CD14-positive monocyte (primary cell): ENCODE measurements at regions not wholly inside any gene's neighbourhood (a gene's known extent, or its start where the extent isn't known, plus 50 kb on each side); places are given as distances from the start of the nearest gene placed in this dataset.

ENCODE experiments used
- DNase-seq, 3 donors: peaks; one replicate each; pipeline ENCODE4 v3.0.0-alpha.2; 2011 to 2022
- H2AFZ ChIP-seq: 2 replicates; pipeline ENCODE4 v1.6.0; 2012; ENCODE audit warnings: mild to moderate bottlenecking, low read depth, low read length, inconsistent platforms; ENCODE audit not compliant: insufficient read depth, poor library complexity, severe bottlenecking
- H3K27ac ChIP-seq, 2 donors: 1 replicate in 1 of 2; 2 replicates in 1 of 2; pipeline ENCODE4 v1.5.1; 2012 to 2013; ENCODE audit warnings: low read length in 2 of 2, control low read depth in 1 of 2, inconsistent platforms in 1 of 2, low read depth in 1 of 2, mild to moderate bottlenecking in 1 of 2
- H3K27me3 ChIP-seq, 2 donors: one replicate each; pipeline versions ENCODE4 v1.6.0 to v1.6.1; 2011 to 2013; ENCODE audit warnings: low read length in 2 of 2; ENCODE audit not compliant: control insufficient read depth in 2 of 2, insufficient read depth in 2 of 2
- H3K36me3 ChIP-seq, 2 donors: replicated peaks in 1 of 2; 1 replicate in 1 of 2; 2 replicates in 1 of 2; pipeline versions ENCODE4 v1.5.1 to v1.6.1; 2012 to 2013; ENCODE audit warnings: low read length in 2 of 2, control low read depth in 1 of 2, inconsistent platforms in 1 of 2, mild to moderate bottlenecking in 1 of 2; ENCODE audit not compliant: insufficient read depth in 2 of 2, control insufficient read depth in 1 of 2
- H3K4me1 ChIP-seq, 2 donors: 1 replicate in 1 of 2; 2 replicates in 1 of 2; pipeline versions ENCODE4 v1.5.1 to v1.6.1; 2012 to 2013; ENCODE audit warnings: low read length in 2 of 2, control low read depth in 1 of 2, inconsistent platforms in 1 of 2, mild to moderate bottlenecking in 1 of 2, moderate library complexity in 1 of 2; ENCODE audit not compliant: insufficient read depth in 2 of 2, control insufficient read depth in 1 of 2
- H3K4me2 ChIP-seq: replicated peaks from 2 replicates; pipeline ENCODE3; 2012; ENCODE audit warnings: low read length, moderate library complexity, mild to moderate bottlenecking; ENCODE audit not compliant: poor library complexity, severe bottlenecking; ENCODE audit errors: extremely low read depth
- H3K4me3 ChIP-seq, 3 experiments: fragments of 200-600 bp in 1 of 3; sonication (generic) in 1 of 3; replicated peaks in 1 of 3; 1 replicate in 2 of 3; 2 replicates in 1 of 3; pipeline ENCODE4 v1.5.1; 2011 to 2013; ENCODE audit warnings: low read length in 3 of 3, mild to moderate bottlenecking in 3 of 3, control low read depth in 2 of 3, low read depth in 2 of 3, inconsistent platforms in 1 of 3, moderate library complexity in 1 of 3
- H3K79me2 ChIP-seq: 2 replicates; pipeline ENCODE4 v1.6.0; 2012; ENCODE audit warnings: mild to moderate bottlenecking, control low read depth, inconsistent platforms, low read length, moderate library complexity; ENCODE audit not compliant: insufficient read depth
- H3K9ac ChIP-seq: 2 replicates; pipeline ENCODE4 v1.6.0; 2017; ENCODE audit warnings: low read length, mild to moderate bottlenecking; ENCODE audit not compliant: insufficient read depth, poor library complexity, severe bottlenecking
- H3K9me3 ChIP-seq, 2 donors: replicated peaks in 1 of 2; 1 replicate in 1 of 2; 2 replicates in 1 of 2; pipeline versions ENCODE4 v1.5.1 to v1.6.1; 2012 to 2013; ENCODE audit warnings: low read length in 2 of 2, control low read depth in 1 of 2; ENCODE audit not compliant: control insufficient read depth in 1 of 2, insufficient read depth in 1 of 2
- H4K20me1 ChIP-seq: 2 replicates; pipeline ENCODE4 v1.6.0; 2012; ENCODE audit warnings: mild to moderate bottlenecking, low read length, control low read depth, moderate library complexity; ENCODE audit not compliant: insufficient read depth
- H3K27ac Mint-ChIP-seq, 7 donors: one replicate each; pipeline ENCODE4 v1.8.0; 2020; ENCODE audit warnings: mild to moderate bottlenecking in 7 of 7, mixed read lengths in 7 of 7, moderate library complexity in 6 of 7, inconsistent platforms in 2 of 7
- H3K27me3 Mint-ChIP-seq, 3 donors: one replicate each; pipeline ENCODE4 v1.8.0; 2021 to 2022; ENCODE audit warnings: low read depth in 3 of 3, mild to moderate bottlenecking in 3 of 3, mixed read lengths in 3 of 3, moderate library complexity in 3 of 3, inconsistent platforms in 1 of 3
- H3K36me3 Mint-ChIP-seq, 2 donors: one replicate each; pipeline ENCODE4 v1.8.0; 2020; ENCODE audit warnings: mixed read lengths in 2 of 2, inconsistent platforms in 1 of 2, mild to moderate bottlenecking in 1 of 2
- H3K4me1 Mint-ChIP-seq: one replicate; pipeline ENCODE4 v1.8.0; 2020; ENCODE audit warnings: mild to moderate bottlenecking, mixed read lengths
- H3K4me3 Mint-ChIP-seq, 2 donors: one replicate each; pipeline ENCODE4 v1.8.0; 2020; ENCODE audit warnings: mild to moderate bottlenecking in 2 of 2, mixed read lengths in 2 of 2, moderate library complexity in 1 of 2
- H3K9me3 Mint-ChIP-seq, 7 donors: one replicate each; pipeline ENCODE4 v1.8.0; 2020 to 2022; ENCODE audit warnings: mixed read lengths in 7 of 7, mild to moderate bottlenecking in 6 of 7, moderate library complexity in 6 of 7, inconsistent platforms in 2 of 7
- WGBS: methylation state at CpG from one replicate; pipeline ENCODE4 v1.1.5; 2013; ENCODE audit warnings: missing lambda C conversion rate; ENCODE audit not compliant: insufficient coverage; 5-methylcytosine and 5-hydroxymethylcytosine counted together
- intact Hi-C, 2 donors: fragments of 100-400 bp; cut with micrococcal nuclease; formaldehyde crosslinking; loops; one replicate each; pipeline versions ENCODE4 v1.15.0 to v1.15.1; 2023
- TF ChIP-seq, protein P1 (sequence below): fragments of 200-600 bp; IDR thresholded peaks from one replicate; pipeline ENCODE4 v1.8.0; 2022; ENCODE audit warnings: antibody characterized with exemption, mild to moderate bottlenecking

DNA sequence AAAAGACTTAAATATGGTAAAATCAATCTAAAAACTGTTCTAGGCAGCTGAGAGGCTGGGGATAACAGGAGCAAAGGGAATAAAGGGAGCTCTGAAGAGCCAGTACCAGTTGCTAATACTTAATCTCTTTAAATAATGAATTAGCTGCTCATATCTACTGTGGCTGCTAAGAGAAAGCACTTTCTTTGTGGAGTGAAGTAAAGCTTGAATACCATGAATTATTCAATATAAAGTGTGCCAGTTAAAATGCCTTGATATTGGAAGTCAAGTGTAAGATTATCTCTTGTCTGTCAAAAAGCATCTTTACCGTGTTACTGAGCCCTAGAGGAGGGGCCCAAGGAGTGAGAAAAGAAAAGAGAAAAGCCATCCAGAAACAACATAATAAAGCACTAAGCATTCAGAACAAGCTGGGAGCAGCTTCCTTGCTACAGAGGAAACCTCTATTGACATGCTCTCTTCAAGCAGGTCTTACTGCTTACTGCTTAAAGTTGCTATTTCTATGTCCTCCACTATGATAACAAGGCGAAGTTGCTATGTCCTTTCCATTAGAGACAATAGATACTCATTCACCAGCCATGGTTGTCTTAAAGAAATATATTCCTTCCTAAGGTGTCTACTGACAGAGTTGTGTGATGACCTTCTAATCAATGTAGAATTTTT lies 297.4 kb downstream of the CETN3 start:
- TF ChIP-seq, protein P1, sequence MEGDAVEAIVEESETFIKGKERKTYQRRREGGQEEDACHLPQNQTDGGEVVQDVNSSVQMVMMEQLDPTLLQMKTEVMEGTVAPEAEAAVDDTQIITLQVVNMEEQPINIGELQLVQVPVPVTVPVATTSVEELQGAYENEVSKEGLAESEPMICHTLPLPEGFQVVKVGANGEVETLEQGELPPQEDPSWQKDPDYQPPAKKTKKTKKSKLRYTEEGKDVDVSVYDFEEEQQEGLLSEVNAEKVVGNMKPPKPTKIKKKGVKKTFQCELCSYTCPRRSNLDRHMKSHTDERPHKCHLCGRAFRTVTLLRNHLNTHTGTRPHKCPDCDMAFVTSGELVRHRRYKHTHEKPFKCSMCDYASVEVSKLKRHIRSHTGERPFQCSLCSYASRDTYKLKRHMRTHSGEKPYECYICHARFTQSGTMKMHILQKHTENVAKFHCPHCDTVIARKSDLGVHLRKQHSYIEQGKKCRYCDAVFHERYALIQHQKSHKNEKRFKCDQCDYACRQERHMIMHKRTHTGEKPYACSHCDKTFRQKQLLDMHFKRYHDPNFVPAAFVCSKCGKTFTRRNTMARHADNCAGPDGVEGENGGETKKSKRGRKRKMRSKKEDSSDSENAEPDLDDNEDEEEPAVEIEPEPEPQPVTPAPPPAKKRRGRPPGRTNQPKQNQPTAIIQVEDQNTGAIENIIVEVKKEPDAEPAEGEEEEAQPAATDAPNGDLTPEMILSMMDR: no peak
- no CpG with 5 or more reads among the region's 2 CpGs for WGBS
- Histone ChIP-seq H3K36me3 (no peaks in the 10 kb centered on the region), H3K4me3 (no peak overlapping the region), H3K4me2 (no peak overlapping the region), H3K9me3 (no peaks in the 10 kb centered on the region), H3K79me2 (no peaks in the 10 kb centered on the region), H4K20me1 (no peaks in the 10 kb centered on the region), H3K27me3 (no peaks in the 10 kb centered on the region), H3K27ac (no peak overlapping the region), H3K4me1 (no peaks in the 10 kb centered on the region), H3K9ac (no peak overlapping the region), H2AFZ (no peak overlapping the region)
- Mint-ChIP-seq H3K27ac (no peak overlapping the region), H3K36me3 (no peaks in the 10 kb centered on the region), H3K9me3 (peaks cover 0 to 7% (median 2%) of the 10 kb centered on the region in 7 donors), H3K4me3 (no peak overlapping the region), H3K4me1 (no peaks in the 10 kb centered on the region), H3K27me3 (no peaks in the 10 kb centered on the region)
- no peak for DNase-seq
- intact Hi-C loops: no loop called here

DNA sequence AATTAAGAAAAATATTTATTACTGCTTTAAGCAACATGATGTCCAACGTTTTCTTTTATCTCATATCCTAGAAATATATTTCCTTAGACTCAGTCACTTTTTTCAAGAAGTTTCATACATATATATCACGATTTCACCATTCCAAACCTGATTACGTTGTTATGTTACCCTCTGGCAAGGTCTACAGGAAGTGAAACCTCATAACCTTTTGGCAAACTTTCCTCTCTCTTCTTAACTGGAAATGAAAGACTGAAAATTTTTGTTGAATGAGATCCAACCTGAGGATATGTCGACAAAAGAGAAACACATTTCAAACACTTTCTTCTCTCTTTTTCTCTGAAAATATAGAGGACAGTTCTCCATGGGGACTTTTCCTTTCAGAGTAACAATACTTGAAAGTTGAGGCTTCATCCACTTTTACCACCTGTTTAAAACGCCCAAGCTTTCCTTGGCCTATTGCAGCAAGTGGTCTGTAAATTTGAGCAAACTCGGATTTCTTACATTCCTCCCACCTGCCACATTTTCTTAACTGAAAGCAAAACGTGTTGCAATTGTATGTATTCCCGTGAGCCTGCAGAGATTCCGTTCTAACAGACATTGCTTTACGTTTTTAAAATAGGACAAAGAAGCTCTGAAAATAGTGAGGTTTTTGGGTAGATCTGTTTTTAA lies 298.1 kb downstream of the CETN3 start:
- Histone ChIP-seq H3K9ac (no peak overlapping the region), H4K20me1 (no peaks in the 10 kb centered on the region), H2AFZ (no peak overlapping the region), H3K9me3 (no peaks in the 10 kb centered on the region), H3K4me3 (no peak overlapping the region), H3K79me2 (no peaks in the 10 kb centered on the region), H3K27me3 (no peaks in the 10 kb centered on the region), H3K4me1 (no peaks in the 10 kb centered on the region), H3K4me2 (no peak overlapping the region), H3K36me3 (no peaks in the 10 kb centered on the region), H3K27ac (no peak overlapping the region)
- Mint-ChIP-seq H3K36me3 (no peaks in the 10 kb centered on the region), H3K4me1 (no peaks in the 10 kb centered on the region), H3K27ac (no peak overlapping the region), H3K4me3 (no peak overlapping the region), H3K27me3 (no peaks in the 10 kb centered on the region), H3K9me3 (peaks cover 0 to 7% (median 2%) of the 10 kb centered on the region in 7 donors)
- DNase-seq: no peak
- intact Hi-C loops: no loop called here
- 10% methylated on average over 2 of the region's 10 CpGs for WGBS
- TF ChIP-seq, protein P1: no peak
